GM06990 (cell line): ENCODE measurements at regions not wholly inside any gene's neighbourhood (a gene's known extent, or its start where the extent isn't known, plus 50 kb on each side); places are given as distances from the start of the nearest gene placed in this dataset.

Experiments
- DNase-seq: peaks from one replicate; pipeline ENCODE4 v3.0.0-alpha.2; 2011; ENCODE audit not compliant: insufficient read length; ENCODE audit errors: extremely low read depth
- H3K27me3 ChIP-seq: replicated peaks from 2 replicates; pipeline ENCODE4 v1.6.0; 2011; ENCODE audit warnings: low read length; ENCODE audit not compliant: control insufficient read depth, insufficient read depth
- H3K36me3 ChIP-seq: 2 replicates; pipeline ENCODE4 v1.5.1; 2011; ENCODE audit warnings: low read length; ENCODE audit not compliant: control insufficient read depth, insufficient read depth
- H3K4me3 ChIP-seq: replicated peaks from 2 replicates; pipeline ENCODE4 v1.5.1; 2011; ENCODE audit warnings: low read depth, mild to moderate bottlenecking, control low read depth, low read length
- CTCF ChIP-seq: IDR thresholded peaks from 2 replicates; pipeline ENCODE4 v1.5.1; 2011; ENCODE audit warnings: low read length, control low read depth, mild to moderate bottlenecking, inconsistent platforms; ENCODE audit not compliant: insufficient read depth, poor library complexity, severe bottlenecking

GRCh38 chr1:69129538-69129937, 438.2 kb upstream of the LRRC7 start:
- H3K4me3 ChIP-seq, result no peak overlapping the region
- H3K27me3 ChIP-seq, result no peaks in the 10 kb centered on the region
- no peaks in the 10 kb centered on the region for H3K36me3 ChIP-seq
- no peak for TF ChIP-seq CTCF
- no peak for DNase-seq

GRCh38 chr1:69138172-69138571, 429.6 kb upstream of the LRRC7 start:
- TF ChIP-seq CTCF, result no peak
- DNase-seq, result no peak
- Histone ChIP-seq H3K27me3 (no peaks in the 10 kb centered on the region), H3K4me3 (no peak overlapping the region), H3K36me3 (no peaks in the 10 kb centered on the region)

GRCh38 chr1:69139007-69139406, 428.7 kb upstream of the LRRC7 start:
- DNase-seq, result no peak
- H3K4me3 ChIP-seq, result no peak overlapping the region
- H3K36me3 ChIP-seq, result no peaks in the 10 kb centered on the region
- no peak for TF ChIP-seq CTCF
- H3K27me3 ChIP-seq, result no peaks in the 10 kb centered on the region

- H3K27me3 ChIP-seq, result no peaks in the 10 kb centered on the region
- no peaks in the 10 kb centered on the region for H3K36me3 ChIP-seq
- H3K4me3 ChIP-seq, result no peak overlapping the region
- TF ChIP-seq CTCF, result no peak
- no peak for DNase-seq
Measured at GRCh38 chr1:69146303-69146702, 421.4 kb upstream of the LRRC7 start.

- Histone ChIP-seq H3K4me3 (no peak overlapping the region), H3K36me3 (no peaks in the 10 kb centered on the region), H3K27me3 (no peaks in the 10 kb centered on the region)
- TF ChIP-seq CTCF, result no peak
- DNase-seq, result no peak
Measured at GRCh38 chr1:69148731-69149130, 419.0 kb upstream of the LRRC7 start.

GRCh38 chr1:69157046-69157756, 410.5 kb upstream of the LRRC7 start:
- H3K27me3 ChIP-seq, result no peaks in the 10 kb centered on the region
- no peak for TF ChIP-seq CTCF
- H3K36me3 ChIP-seq, result no peaks in the 10 kb centered on the region
- H3K4me3 ChIP-seq, result no peak overlapping the region
- no peak for DNase-seq
